ENCODE measurements at regions not wholly inside any gene's neighbourhood (a gene's known extent, or its start where the extent isn't known, plus 50 kb on each side); places are given as distances from the start of the nearest gene placed in this dataset.

GRCh38 chr19:28983430-28983829 lies 229.5 kb downstream of the UQCRFS1 start:
- no peak overlapping the region for H3K4me3 ChIP-seq (ENCODE audit: low read depth, low read length)
- H3K36me3 ChIP-seq (ENCODE audit: insufficient read depth): no peaks in the 10 kb centered on the region
- no peaks in the 10 kb centered on the region for H3K4me1 ChIP-seq (ENCODE audit: insufficient read depth)
- WGBS: 85% methylated on average over 6 of the region's 6 CpGs
- H3K27ac ChIP-seq (ENCODE audit: low read depth): no peak overlapping the region
- no peak for DNase-seq (ENCODE audit: extremely low spot score)

- Histone ChIP-seq H3K36me3 (ENCODE audit: insufficient read depth) (no peaks in the 10 kb centered on the region), H3K4me3 (ENCODE audit: low read depth, low read length) (no peak overlapping the region), H3K4me1 (ENCODE audit: insufficient read depth) (no peaks in the 10 kb centered on the region), H3K27ac (ENCODE audit: low read depth) (no peak overlapping the region)
- WGBS: 79% methylated on average over 2 of the region's 2 CpGs
- DNase-seq (ENCODE audit: extremely low spot score): no peak
These were observed 231.0 kb downstream of the UQCRFS1 start for GRCh38 chr19:28981994-28982393.

DNA sequence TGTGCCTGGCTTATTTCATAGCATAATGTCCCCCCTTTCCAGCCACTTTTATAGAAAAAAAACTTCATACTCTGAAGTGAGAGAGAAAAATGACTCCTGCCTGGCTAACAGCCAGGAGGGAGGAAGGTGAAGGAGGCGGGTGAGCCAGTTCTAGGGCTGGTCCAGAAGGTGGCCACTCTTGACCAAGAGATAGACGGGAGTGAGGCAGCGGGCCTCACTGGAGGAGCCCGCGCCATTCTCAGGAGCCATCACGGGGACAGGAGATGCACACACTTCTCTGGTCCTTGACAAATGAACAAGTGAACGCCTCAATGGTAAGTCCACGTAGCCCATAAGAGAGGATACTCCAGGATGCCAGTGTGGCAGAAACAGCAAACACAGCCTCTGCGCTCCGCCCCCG lies 231.4 kb downstream of the UQCRFS1 start:
- Histone ChIP-seq H3K27ac (ENCODE audit: low read depth) (no peak overlapping the region), H3K36me3 (ENCODE audit: insufficient read depth) (no peaks in the 10 kb centered on the region), H3K4me3 (ENCODE audit: low read depth, low read length) (no peak overlapping the region), H3K4me1 (ENCODE audit: insufficient read depth) (no peaks in the 10 kb centered on the region)
- DNase-seq (ENCODE audit: extremely low spot score): no peak
- WGBS: 63% methylated on average over 11 of the region's 11 CpGs

- WGBS: 52% methylated on average over 7 of the region's 7 CpGs
- Histone ChIP-seq H3K36me3 (ENCODE audit: insufficient read depth) (no peaks in the 10 kb centered on the region), H3K4me1 (ENCODE audit: insufficient read depth) (no peaks in the 10 kb centered on the region), H3K4me3 (ENCODE audit: low read depth, low read length) (no peak overlapping the region), H3K27ac (ENCODE audit: low read depth) (no peak overlapping the region)
- no peak for DNase-seq (ENCODE audit: extremely low spot score)
These were observed 232.6 kb downstream of the UQCRFS1 start for GRCh38 chr19:28980236-28980868.

DNA sequence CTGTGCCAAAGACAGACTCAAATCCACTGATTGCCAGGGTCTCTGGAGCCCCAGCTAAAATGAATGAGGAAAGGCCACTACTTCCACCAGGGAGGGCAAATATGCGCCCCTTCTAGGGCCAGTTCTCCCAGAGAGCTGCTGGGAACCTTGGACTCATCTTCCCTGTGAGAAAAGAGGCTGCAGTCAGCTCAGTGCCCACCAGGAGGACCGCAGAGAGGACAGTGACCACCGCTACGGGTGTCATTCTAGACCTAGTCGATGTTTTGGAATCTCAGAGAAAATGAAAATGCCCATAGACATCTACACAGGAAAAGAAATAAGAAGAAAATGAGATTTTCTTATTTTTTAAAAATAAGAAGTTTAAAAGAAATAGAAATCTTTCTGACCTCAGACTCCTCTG lies 235.1 kb downstream of the UQCRFS1 start:
- Histone ChIP-seq H3K4me3 (ENCODE audit: low read depth, low read length) (no peak overlapping the region), H3K36me3 (ENCODE audit: insufficient read depth) (no peaks in the 10 kb centered on the region), H3K27ac (ENCODE audit: low read depth) (no peak overlapping the region), H3K4me1 (ENCODE audit: insufficient read depth) (no peaks in the 10 kb centered on the region)
- no peak for DNase-seq (ENCODE audit: extremely low spot score)
- WGBS: 55% methylated on average over 5 of the region's 5 CpGs

GRCh38 chr19:28972058-28972852 lies 240.7 kb downstream of the UQCRFS1 start:
- Histone ChIP-seq H3K4me3 (ENCODE audit: low read depth, low read length) (no peak overlapping the region), H3K4me1 (ENCODE audit: insufficient read depth) (no peaks in the 10 kb centered on the region)
- WGBS: 72% methylated on average over 4 of the region's 4 CpGs

GRCh38 chr19:28971513-28971912 lies 241.4 kb downstream of the UQCRFS1 start:
- Histone ChIP-seq H3K4me1 (ENCODE audit: insufficient read depth) (no peaks in the 10 kb centered on the region), H3K4me3 (ENCODE audit: low read depth, low read length) (no peak overlapping the region), H3K36me3 (ENCODE audit: insufficient read depth) (no peaks in the 10 kb centered on the region), H3K27ac (ENCODE audit: low read depth) (no peak overlapping the region)
- no peak for DNase-seq (ENCODE audit: extremely low spot score)
- 85% methylated on average over 2 of the region's 2 CpGs for WGBS

More at GRCh38 chr19:28972058-28972852, 240.7 kb downstream of the UQCRFS1 start:
- H3K27ac ChIP-seq (ENCODE audit: low read depth): no peak overlapping the region
- H3K36me3 ChIP-seq (ENCODE audit: insufficient read depth): no peaks in the 10 kb centered on the region
- DNase-seq (ENCODE audit: extremely low spot score): no peak

DNA sequence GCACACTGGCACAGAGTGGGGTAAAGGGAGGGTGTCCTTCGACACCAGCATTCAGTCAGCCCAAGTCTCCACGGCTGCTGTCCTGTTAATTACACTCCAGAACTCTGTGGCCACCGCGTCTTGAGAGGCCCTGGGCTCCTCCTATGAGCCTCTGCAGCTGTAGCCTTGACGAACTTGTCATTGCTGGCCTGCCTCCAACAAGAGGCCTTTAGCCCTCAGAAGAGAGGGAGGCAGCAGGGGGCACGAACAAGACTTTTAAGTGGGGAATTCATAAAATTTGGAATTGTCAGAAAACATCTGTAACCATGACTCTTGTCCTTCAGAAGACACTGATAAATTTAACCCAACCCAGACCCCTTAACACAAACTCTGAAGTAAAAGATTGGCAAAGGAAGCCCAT lies 241.9 kb downstream of the UQCRFS1 start:
- no peaks in the 10 kb centered on the region for H3K4me1 ChIP-seq (ENCODE audit: insufficient read depth)
- no peak for DNase-seq (ENCODE audit: extremely low spot score)
- WGBS: 32% methylated on average over 6 of the region's 6 CpGs

GRCh38 chr19:28968721-28969120 lies 244.2 kb downstream of the UQCRFS1 start:
- Histone ChIP-seq H3K27ac (ENCODE audit: low read depth) (no peak overlapping the region), H3K36me3 (ENCODE audit: insufficient read depth) (no peaks in the 10 kb centered on the region), H3K4me3 (ENCODE audit: low read depth, low read length) (no peak overlapping the region), H3K4me1 (ENCODE audit: insufficient read depth) (no peaks in the 10 kb centered on the region)
- no peak for DNase-seq (ENCODE audit: extremely low spot score)
- 91% methylated on average over 2 of the region's 2 CpGs for WGBS

More for the DNA sequence above, 241.9 kb downstream of the UQCRFS1 start:
- no peaks in the 10 kb centered on the region for H3K36me3 ChIP-seq (ENCODE audit: insufficient read depth)
- no peak overlapping the region for H3K4me3 ChIP-seq (ENCODE audit: low read depth, low read length)
- no peak overlapping the region for H3K27ac ChIP-seq (ENCODE audit: low read depth)

GRCh38 chr19:28966737-28967399 lies 246.1 kb downstream of the UQCRFS1 start:
- WGBS: 73% methylated on average over 8 of the region's 8 CpGs
- Histone ChIP-seq H3K4me3 (ENCODE audit: low read depth, low read length) (no peak overlapping the region), H3K27ac (ENCODE audit: low read depth) (no peak overlapping the region), H3K4me1 (ENCODE audit: insufficient read depth) (no peaks in the 10 kb centered on the region), H3K36me3 (ENCODE audit: insufficient read depth) (no peaks in the 10 kb centered on the region)
- DNase-seq (ENCODE audit: extremely low spot score): no peak

DNA sequence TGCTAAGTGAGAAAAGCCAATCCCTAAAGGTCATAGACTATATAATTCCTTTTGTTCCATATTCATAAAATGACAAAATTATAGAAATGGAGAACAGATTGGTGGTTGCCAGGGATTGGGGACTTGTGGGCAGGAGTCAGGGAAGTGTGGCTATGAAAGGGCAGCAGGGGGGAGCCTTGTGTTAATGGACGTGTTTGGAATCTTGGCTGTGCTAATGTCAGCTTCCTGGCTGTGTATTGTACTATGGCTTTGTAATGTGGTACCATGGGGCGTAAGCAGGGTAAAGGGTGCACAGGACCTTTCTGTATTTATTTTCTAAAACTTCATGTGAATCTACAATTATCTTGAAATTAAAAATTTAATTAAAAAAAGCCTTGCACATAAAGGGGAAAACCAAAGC lies 248.5 kb downstream of the UQCRFS1 start:
- WGBS: 65% methylated on average over 2 of the region's 2 CpGs
- H3K36me3 ChIP-seq (ENCODE audit: insufficient read depth): no peaks in the 10 kb centered on the region
- no peaks in the 10 kb centered on the region for H3K4me1 ChIP-seq (ENCODE audit: insufficient read depth)
- H3K4me3 ChIP-seq (ENCODE audit: low read depth, low read length): no peak overlapping the region
- no peak for DNase-seq (ENCODE audit: extremely low spot score)
- no peak overlapping the region for H3K27ac ChIP-seq (ENCODE audit: low read depth)

- WGBS: 69% methylated on average over 7 of the region's 7 CpGs
- Histone ChIP-seq H3K4me3 (ENCODE audit: low read depth, low read length) (no peak overlapping the region), H3K36me3 (ENCODE audit: insufficient read depth) (no peaks in the 10 kb centered on the region), H3K4me1 (ENCODE audit: insufficient read depth) (no peaks in the 10 kb centered on the region), H3K27ac (ENCODE audit: low read depth) (no peak overlapping the region)
- DNase-seq (ENCODE audit: extremely low spot score): no peak
These were observed 249.3 kb downstream of the UQCRFS1 start for GRCh38 chr19:28963486-28964250.

DNA sequence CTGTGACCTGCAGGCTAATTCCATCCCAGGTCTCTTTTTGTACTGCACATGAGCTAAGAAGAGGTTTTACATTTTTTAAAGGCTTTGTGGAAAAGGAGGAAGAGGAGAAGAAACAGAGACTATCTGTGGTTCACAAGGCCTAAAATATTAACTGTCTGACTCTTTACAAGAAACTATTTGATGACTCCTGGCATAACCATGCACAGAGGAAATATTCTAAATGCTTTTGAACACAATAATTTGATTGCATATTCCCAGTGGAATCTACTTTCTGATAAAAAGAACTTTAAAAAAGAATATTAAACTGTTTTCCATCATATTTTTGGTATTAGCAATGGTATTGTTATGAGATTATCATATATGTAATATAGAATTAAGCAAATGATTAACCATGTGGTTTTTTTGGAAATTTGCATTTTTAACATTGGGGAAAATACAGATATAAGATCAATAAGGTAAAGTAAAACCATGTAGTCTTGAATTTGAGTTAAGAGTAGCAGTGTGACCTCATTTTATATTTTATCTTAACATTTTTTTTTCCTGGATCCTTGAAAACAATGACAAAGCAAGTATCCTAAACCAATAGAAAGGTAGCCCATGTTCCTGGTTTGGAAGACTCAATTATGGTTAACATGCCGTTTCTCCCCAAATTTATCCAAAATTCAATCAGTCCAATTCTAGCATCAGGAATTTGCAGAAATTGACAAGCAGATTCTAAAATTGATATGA lies 251.0 kb downstream of the UQCRFS1 start:
- no peaks in the 10 kb centered on the region for H3K4me1 ChIP-seq (ENCODE audit: insufficient read depth)
- no peak for DNase-seq (ENCODE audit: extremely low spot score)
- no peak overlapping the region for H3K27ac ChIP-seq (ENCODE audit: low read depth)
- no peaks in the 10 kb centered on the region for H3K36me3 ChIP-seq (ENCODE audit: insufficient read depth)
- no peak overlapping the region for H3K4me3 ChIP-seq (ENCODE audit: low read depth, low read length)
- WGBS: 93% methylated on average over 1 of the region's 1 CpG
